CD14-positive monocyte (primary cell): ENCODE measurements at regions not wholly inside any gene's neighbourhood (a gene's known extent, or its start where the extent isn't known, plus 50 kb on each side); places are given as distances from the start of the nearest gene placed in this dataset.

Experiments
- DNase-seq, 3 donors: peaks; one replicate each; pipeline ENCODE4 v3.0.0-alpha.2; 2011 to 2022
- H2AFZ ChIP-seq: 2 replicates; pipeline ENCODE4 v1.6.0; 2012; ENCODE audit warnings: mild to moderate bottlenecking, low read depth, low read length, inconsistent platforms; ENCODE audit not compliant: insufficient read depth, poor library complexity, severe bottlenecking
- H3K27ac ChIP-seq, 2 donors: 1 replicate in 1 of 2; 2 replicates in 1 of 2; pipeline ENCODE4 v1.5.1; 2012 to 2013; ENCODE audit warnings: low read length in 2 of 2, control low read depth in 1 of 2, inconsistent platforms in 1 of 2, low read depth in 1 of 2, mild to moderate bottlenecking in 1 of 2
- H3K27me3 ChIP-seq, 2 donors: one replicate each; pipeline versions ENCODE4 v1.6.0 to v1.6.1; 2011 to 2013; ENCODE audit warnings: low read length in 2 of 2; ENCODE audit not compliant: control insufficient read depth in 2 of 2, insufficient read depth in 2 of 2
- H3K36me3 ChIP-seq, 2 donors: replicated peaks in 1 of 2; 1 replicate in 1 of 2; 2 replicates in 1 of 2; pipeline versions ENCODE4 v1.5.1 to v1.6.1; 2012 to 2013; ENCODE audit warnings: low read length in 2 of 2, control low read depth in 1 of 2, inconsistent platforms in 1 of 2, mild to moderate bottlenecking in 1 of 2; ENCODE audit not compliant: insufficient read depth in 2 of 2, control insufficient read depth in 1 of 2
- H3K4me1 ChIP-seq, 2 donors: 1 replicate in 1 of 2; 2 replicates in 1 of 2; pipeline versions ENCODE4 v1.5.1 to v1.6.1; 2012 to 2013; ENCODE audit warnings: low read length in 2 of 2, control low read depth in 1 of 2, inconsistent platforms in 1 of 2, mild to moderate bottlenecking in 1 of 2, moderate library complexity in 1 of 2; ENCODE audit not compliant: insufficient read depth in 2 of 2, control insufficient read depth in 1 of 2
- H3K4me2 ChIP-seq: replicated peaks from 2 replicates; pipeline ENCODE3; 2012; ENCODE audit warnings: low read length, moderate library complexity, mild to moderate bottlenecking; ENCODE audit not compliant: poor library complexity, severe bottlenecking; ENCODE audit errors: extremely low read depth
- H3K4me3 ChIP-seq, 3 experiments: fragments of 200-600 bp in 1 of 3; sonication (generic) in 1 of 3; replicated peaks in 1 of 3; 1 replicate in 2 of 3; 2 replicates in 1 of 3; pipeline ENCODE4 v1.5.1; 2011 to 2013; ENCODE audit warnings: low read length in 3 of 3, mild to moderate bottlenecking in 3 of 3, control low read depth in 2 of 3, low read depth in 2 of 3, inconsistent platforms in 1 of 3, moderate library complexity in 1 of 3
- H3K79me2 ChIP-seq: 2 replicates; pipeline ENCODE4 v1.6.0; 2012; ENCODE audit warnings: mild to moderate bottlenecking, control low read depth, inconsistent platforms, low read length, moderate library complexity; ENCODE audit not compliant: insufficient read depth
- H3K9ac ChIP-seq: 2 replicates; pipeline ENCODE4 v1.6.0; 2017; ENCODE audit warnings: low read length, mild to moderate bottlenecking; ENCODE audit not compliant: insufficient read depth, poor library complexity, severe bottlenecking
- H3K9me3 ChIP-seq, 2 donors: replicated peaks in 1 of 2; 1 replicate in 1 of 2; 2 replicates in 1 of 2; pipeline versions ENCODE4 v1.5.1 to v1.6.1; 2012 to 2013; ENCODE audit warnings: low read length in 2 of 2, control low read depth in 1 of 2; ENCODE audit not compliant: control insufficient read depth in 1 of 2, insufficient read depth in 1 of 2
- H4K20me1 ChIP-seq: 2 replicates; pipeline ENCODE4 v1.6.0; 2012; ENCODE audit warnings: mild to moderate bottlenecking, low read length, control low read depth, moderate library complexity; ENCODE audit not compliant: insufficient read depth
- H3K27ac Mint-ChIP-seq, 7 donors: one replicate each; pipeline ENCODE4 v1.8.0; 2020; ENCODE audit warnings: mild to moderate bottlenecking in 7 of 7, mixed read lengths in 7 of 7, moderate library complexity in 6 of 7, inconsistent platforms in 2 of 7
- H3K27me3 Mint-ChIP-seq, 3 donors: one replicate each; pipeline ENCODE4 v1.8.0; 2021 to 2022; ENCODE audit warnings: low read depth in 3 of 3, mild to moderate bottlenecking in 3 of 3, mixed read lengths in 3 of 3, moderate library complexity in 3 of 3, inconsistent platforms in 1 of 3
- H3K36me3 Mint-ChIP-seq, 2 donors: one replicate each; pipeline ENCODE4 v1.8.0; 2020; ENCODE audit warnings: mixed read lengths in 2 of 2, inconsistent platforms in 1 of 2, mild to moderate bottlenecking in 1 of 2
- H3K4me1 Mint-ChIP-seq: one replicate; pipeline ENCODE4 v1.8.0; 2020; ENCODE audit warnings: mild to moderate bottlenecking, mixed read lengths
- H3K4me3 Mint-ChIP-seq, 2 donors: one replicate each; pipeline ENCODE4 v1.8.0; 2020; ENCODE audit warnings: mild to moderate bottlenecking in 2 of 2, mixed read lengths in 2 of 2, moderate library complexity in 1 of 2
- H3K9me3 Mint-ChIP-seq, 7 donors: one replicate each; pipeline ENCODE4 v1.8.0; 2020 to 2022; ENCODE audit warnings: mixed read lengths in 7 of 7, mild to moderate bottlenecking in 6 of 7, moderate library complexity in 6 of 7, inconsistent platforms in 2 of 7
- WGBS: methylation state at CpG from one replicate; pipeline ENCODE4 v1.1.5; 2013; ENCODE audit warnings: missing lambda C conversion rate; ENCODE audit not compliant: insufficient coverage; 5-methylcytosine and 5-hydroxymethylcytosine counted together
- intact Hi-C, 2 donors: fragments of 100-400 bp; cut with micrococcal nuclease; formaldehyde crosslinking; loops; one replicate each; pipeline versions ENCODE4 v1.15.0 to v1.15.1; 2023
- TF ChIP-seq, protein P1 (sequence below): fragments of 200-600 bp; IDR thresholded peaks from one replicate; pipeline ENCODE4 v1.8.0; 2022; ENCODE audit warnings: antibody characterized with exemption, mild to moderate bottlenecking

DNA sequence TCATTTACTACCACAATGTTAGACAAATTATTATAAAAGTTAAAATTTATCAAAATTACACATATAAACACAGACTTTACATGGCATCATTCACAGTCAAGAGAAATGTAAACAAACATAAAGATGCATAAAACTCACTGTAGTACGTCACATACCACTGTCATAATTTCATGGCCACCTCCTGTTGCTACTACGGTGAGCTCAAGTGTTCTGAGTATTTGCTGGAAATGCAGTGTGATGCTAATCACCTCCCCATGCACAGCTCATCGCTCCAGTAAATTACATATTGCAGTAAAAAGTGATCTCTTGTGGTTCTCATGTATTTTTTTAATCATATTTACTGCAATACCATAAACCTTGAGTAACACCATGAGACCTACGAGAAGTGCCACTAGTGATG, 247.7 kb upstream of the SFSWAP start:
- no peak overlapping the region for H2AFZ ChIP-seq
- peaks cover 0 to 10% (median 5%) of the 10 kb centered on the region in 7 donors for H3K9me3 Mint-ChIP-seq
- TF ChIP-seq, protein P1, sequence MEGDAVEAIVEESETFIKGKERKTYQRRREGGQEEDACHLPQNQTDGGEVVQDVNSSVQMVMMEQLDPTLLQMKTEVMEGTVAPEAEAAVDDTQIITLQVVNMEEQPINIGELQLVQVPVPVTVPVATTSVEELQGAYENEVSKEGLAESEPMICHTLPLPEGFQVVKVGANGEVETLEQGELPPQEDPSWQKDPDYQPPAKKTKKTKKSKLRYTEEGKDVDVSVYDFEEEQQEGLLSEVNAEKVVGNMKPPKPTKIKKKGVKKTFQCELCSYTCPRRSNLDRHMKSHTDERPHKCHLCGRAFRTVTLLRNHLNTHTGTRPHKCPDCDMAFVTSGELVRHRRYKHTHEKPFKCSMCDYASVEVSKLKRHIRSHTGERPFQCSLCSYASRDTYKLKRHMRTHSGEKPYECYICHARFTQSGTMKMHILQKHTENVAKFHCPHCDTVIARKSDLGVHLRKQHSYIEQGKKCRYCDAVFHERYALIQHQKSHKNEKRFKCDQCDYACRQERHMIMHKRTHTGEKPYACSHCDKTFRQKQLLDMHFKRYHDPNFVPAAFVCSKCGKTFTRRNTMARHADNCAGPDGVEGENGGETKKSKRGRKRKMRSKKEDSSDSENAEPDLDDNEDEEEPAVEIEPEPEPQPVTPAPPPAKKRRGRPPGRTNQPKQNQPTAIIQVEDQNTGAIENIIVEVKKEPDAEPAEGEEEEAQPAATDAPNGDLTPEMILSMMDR, result no peak
- no peaks in the 10 kb centered on the region for H3K79me2 ChIP-seq
- H3K36me3 ChIP-seq, result no peaks in the 10 kb centered on the region
- WGBS, result 80% methylated on average over 1 of the region's 4 CpGs
- no peak overlapping the region for H3K4me3 Mint-ChIP-seq
- no peak overlapping the region for H3K27ac Mint-ChIP-seq
- peaks cover 0 to 6% of the 10 kb centered on the region in 2 donors for H3K9me3 ChIP-seq
- no peaks in the 10 kb centered on the region for H3K4me1 ChIP-seq
- H3K27ac ChIP-seq, result no peak overlapping the region
- no peak overlapping the region for H3K4me3 ChIP-seq
- H3K9ac ChIP-seq, result no peak overlapping the region
- no peaks in the 10 kb centered on the region for H3K27me3 ChIP-seq
- no peak for DNase-seq
- H3K4me2 ChIP-seq, result no peak overlapping the region
- peaks cover 0 to 4% (median 3%) of the 10 kb centered on the region in 3 donors for H3K27me3 Mint-ChIP-seq
- no peaks in the 10 kb centered on the region for H4K20me1 ChIP-seq
- H3K36me3 Mint-ChIP-seq, result no peaks in the 10 kb centered on the region
- no peaks in the 10 kb centered on the region for H3K4me1 Mint-ChIP-seq
- intact Hi-C loops, result no loop called here

DNA sequence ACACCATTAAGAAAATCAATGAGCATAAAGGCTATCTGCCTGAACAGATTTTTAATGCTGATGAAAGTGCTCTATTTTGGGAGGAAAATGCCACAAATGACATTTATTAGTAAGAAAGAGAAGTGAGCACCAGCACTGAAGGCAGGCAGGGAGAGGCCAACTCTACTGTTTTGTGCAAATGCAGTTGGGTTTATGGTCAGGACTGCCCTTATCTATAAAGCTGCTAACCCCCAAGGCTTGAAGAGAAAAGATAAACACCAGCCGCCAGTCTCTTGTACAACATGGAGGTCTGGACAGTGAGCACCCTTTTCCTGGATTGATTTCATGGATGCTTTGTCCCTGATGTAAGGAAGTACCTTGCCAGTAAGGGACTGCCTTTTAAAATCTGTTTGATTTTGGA, 246.8 kb upstream of the SFSWAP start:
- Mint-ChIP-seq H3K27ac (no peak overlapping the region), H3K27me3 (peaks cover 0 to 4% (median 0%) of the 10 kb centered on the region in 3 donors), H3K4me1 (no peaks in the 10 kb centered on the region), H3K36me3 (no peaks in the 10 kb centered on the region), H3K9me3 (peaks cover 0 to 10% (median 5%) of the 10 kb centered on the region in 7 donors), H3K4me3 (no peak overlapping the region)
- Histone ChIP-seq H3K36me3 (no peaks in the 10 kb centered on the region), H2AFZ (no peak overlapping the region), H3K27me3 (no peaks in the 10 kb centered on the region), H4K20me1 (no peaks in the 10 kb centered on the region), H3K9me3 (peaks cover 0 to 6% of the 10 kb centered on the region in 2 donors), H3K79me2 (no peaks in the 10 kb centered on the region), H3K4me3 (no peak overlapping the region), H3K4me1 (no peaks in the 10 kb centered on the region), H3K4me2 (no peak overlapping the region), H3K27ac (no peak overlapping the region), H3K9ac (no peak overlapping the region)
- DNase-seq, result no peak
- TF ChIP-seq, protein P1, result no peak
- WGBS, result no CpG with 5 or more reads among the region's 1 CpG
- intact Hi-C loops, result no loop called here
